Right renal pelvis (tissue), 4 donors: ENCODE measurements at regions not wholly inside any gene's neighbourhood (a gene's known extent, or its start where the extent isn't known, plus 50 kb on each side); places are given as distances from the start of the nearest gene placed in this dataset.

Experiments used
- DNase-seq, 4 donors: peaks; one replicate each; pipeline ENCODE4 v3.0.0-alpha.2; 2013; ENCODE audit warnings: low read depth in 4 of 4, low spot score in 3 of 4, missing footprints in 1 of 4

GRCh38 chr3:28080716-28081115, 160.7 kb upstream of the CMC1 start:
- DNase-seq, result no peak

GRCh38 chr3:28081533-28081947, 159.9 kb upstream of the CMC1 start:
- no peak for DNase-seq

GRCh38 chr3:28087591-28087990, 153.8 kb upstream of the CMC1 start:
- DNase-seq, result no peak

GRCh38 chr3:28088811-28089526, 152.4 kb upstream of the CMC1 start:
- no peak for DNase-seq

GRCh38 chr3:28089527-28089897, 151.9 kb upstream of the CMC1 start:
- DNase-seq, result no peak

- no peak for DNase-seq
Measured at GRCh38 chr3:28099296-28099695, 142.1 kb upstream of the CMC1 start.

GRCh38 chr3:28101705-28102104, 139.7 kb upstream of the CMC1 start:
- DNase-seq, result no peak

- no peak for DNase-seq
Measured at GRCh38 chr3:28103861-28104260, 137.6 kb upstream of the CMC1 start.

- DNase-seq, result no peak
Measured at GRCh38 chr3:28104896-28105534, 136.4 kb upstream of the CMC1 start.

- DNase-seq, result no peak
Measured at GRCh38 chr3:28109829-28110228, 131.6 kb upstream of the CMC1 start.

- no peak for DNase-seq
Measured at GRCh38 chr3:28110869-28111268, 130.6 kb upstream of the CMC1 start.

GRCh38 chr3:28114893-28115292, 126.5 kb upstream of the CMC1 start:
- no peak for DNase-seq

GRCh38 chr3:28115316-28115715, 126.1 kb upstream of the CMC1 start:
- no peak for DNase-seq

GRCh38 chr3:28117598-28117997, 123.8 kb upstream of the CMC1 start:
- no peak for DNase-seq

GRCh38 chr3:28118087-28118486, 123.3 kb upstream of the CMC1 start:
- DNase-seq, result no peak

GRCh38 chr3:28122227-28122626, 119.2 kb upstream of the CMC1 start:
- no peak for DNase-seq

GRCh38 chr3:28124882-28125281, 116.5 kb upstream of the CMC1 start:
- DNase-seq, result no peak

- no peak for DNase-seq
Measured at GRCh38 chr3:28125342-28125741, 116.1 kb upstream of the CMC1 start.

GRCh38 chr3:28130836-28131235, 110.6 kb upstream of the CMC1 start:
- no peak for DNase-seq

GRCh38 chr3:28132941-28133340, 108.5 kb upstream of the CMC1 start:
- no peak for DNase-seq

GRCh38 chr3:28134198-28134597, 107.2 kb upstream of the CMC1 start:
- DNase-seq, result no peak

GRCh38 chr3:28134792-28135375, 106.5 kb upstream of the CMC1 start:
- no peak for DNase-seq
